HG03342 (cell line): ENCODE measurements at regions not wholly inside any gene's neighbourhood (a gene's known extent, or its start where the extent isn't known, plus 50 kb on each side); places are given as distances from the start of the nearest gene placed in this dataset.

Source experiments
- ATAC-seq: cut with Tn5 transposase; IDR thresholded peaks from one replicate; pipeline ENCODE4 v1.9.1; 2021; ENCODE audit warnings: mild to moderate bottlenecking, moderate library complexity; ENCODE audit not compliant: unreplicated experiment

DNA sequence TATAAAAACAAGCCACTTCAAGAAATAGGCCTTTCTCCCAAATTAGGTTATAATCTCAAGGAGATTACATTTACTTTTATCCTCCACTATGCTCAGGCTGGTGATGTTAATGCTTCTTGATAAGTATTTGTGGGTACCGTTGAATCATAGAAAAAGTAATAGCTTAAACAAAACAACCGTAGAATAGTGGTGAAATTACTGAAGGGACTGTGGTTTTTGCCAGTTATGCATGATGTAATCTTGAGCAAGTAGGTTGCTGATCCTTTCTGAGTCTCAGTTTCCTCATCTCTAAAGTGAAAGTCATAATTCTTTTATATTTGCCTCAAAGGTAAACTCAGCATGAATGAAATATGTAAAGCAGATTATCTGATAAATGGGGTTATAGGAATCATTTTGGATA lies 187.3 kb upstream of the JAG1 start:
- no peak for ATAC-seq

DNA sequence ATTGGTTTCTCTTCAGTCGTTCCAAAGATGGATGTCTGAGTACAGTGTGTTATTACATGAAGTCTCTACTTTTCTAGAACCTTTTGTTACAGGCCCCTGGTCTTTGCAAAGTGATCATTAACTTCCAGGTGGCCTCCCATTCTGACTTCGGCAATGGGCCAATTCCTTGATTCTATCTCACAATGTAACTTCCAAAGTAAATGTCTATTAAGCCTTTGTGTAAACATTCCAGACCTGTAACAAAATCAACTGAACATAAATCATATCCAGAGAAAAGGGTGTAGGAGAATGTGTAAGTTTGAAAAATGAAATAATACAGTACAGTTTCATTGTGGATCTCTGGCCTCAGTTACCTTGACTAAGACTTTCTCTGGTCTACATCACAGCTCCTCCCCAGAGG lies 187.8 kb upstream of the JAG1 start:
- ATAC-seq, result no peak

DNA sequence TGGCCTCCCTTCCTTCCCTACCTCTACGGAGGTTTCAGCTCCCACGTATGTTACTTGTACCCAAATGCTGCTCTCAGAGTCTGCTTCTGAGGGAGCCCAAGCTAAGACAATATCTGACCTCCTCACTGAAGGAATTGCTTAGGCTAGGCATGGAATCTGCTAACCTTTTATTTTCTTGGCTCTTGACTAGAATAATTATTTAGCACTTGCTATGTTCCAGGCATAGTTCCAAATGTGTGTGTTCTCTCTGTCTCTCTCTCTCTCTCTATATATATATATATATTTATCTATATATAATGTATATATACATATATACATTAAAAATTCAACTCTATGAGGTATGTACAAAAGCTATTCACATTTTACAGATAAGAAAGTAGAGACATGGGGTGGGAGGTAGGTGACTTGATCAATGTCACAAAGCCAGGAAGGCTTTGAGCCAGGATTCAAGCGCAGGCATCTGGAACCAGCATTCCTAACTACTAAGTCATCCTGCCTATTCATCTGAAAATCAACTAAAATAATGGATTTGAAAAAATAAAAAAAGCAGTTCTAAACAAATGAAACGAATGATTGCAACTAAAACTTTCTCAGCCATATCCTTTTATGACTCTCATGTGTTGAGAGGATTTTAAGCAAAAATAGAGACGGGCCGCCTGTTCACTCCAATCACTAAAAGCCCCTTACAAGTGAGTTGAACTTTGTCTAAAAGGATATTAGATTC lies 189.7 kb upstream of the JAG1 start:
- no peak for ATAC-seq

DNA sequence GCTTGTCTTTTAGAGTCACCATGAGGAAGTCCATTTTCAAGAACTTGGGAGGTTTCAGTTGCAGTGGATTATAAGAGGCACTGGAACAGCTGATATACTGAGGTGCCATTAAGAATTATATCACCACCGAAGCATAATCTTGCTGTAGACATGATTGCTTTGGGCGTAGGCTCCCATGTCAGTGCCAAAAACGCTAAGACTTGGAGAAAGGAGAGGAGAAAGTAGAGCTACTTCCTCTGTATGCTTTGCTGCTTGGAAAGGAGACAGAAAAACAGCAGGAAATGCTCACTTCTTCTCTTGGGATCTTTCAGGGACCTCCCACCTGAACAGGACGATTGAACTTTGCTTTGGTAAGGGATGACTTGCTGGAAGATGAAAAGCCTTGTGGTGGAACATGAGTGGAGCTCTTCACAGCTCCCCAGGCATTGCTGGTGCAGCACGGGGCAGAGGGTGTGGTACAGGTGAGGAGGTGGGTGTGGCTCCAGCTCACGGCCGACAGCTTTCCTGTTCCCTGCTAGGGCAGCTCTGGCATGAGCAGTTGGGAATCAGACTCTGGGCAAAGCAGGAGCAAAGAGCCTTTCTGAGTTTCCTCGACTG lies 190.4 kb upstream of the JAG1 start:
- no peak for ATAC-seq

DNA sequence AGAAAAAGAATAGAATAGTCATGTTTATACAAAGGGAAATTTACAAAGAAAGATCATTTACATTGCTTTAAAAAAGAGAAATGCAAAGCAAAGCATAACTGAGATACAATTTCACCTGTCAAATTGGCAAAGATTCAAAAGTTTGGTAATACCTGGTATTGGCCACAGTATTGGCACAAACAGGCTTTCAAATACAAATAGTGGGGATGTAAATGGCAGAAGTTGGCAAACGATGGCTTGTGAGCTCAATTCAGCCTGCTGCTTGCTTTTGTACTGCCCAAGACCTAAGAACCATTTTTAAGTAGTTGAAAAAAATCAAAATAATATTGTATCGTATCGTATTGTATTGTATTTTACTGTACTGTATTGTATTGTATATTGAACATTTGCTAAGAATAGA lies 194.5 kb upstream of the JAG1 start:
- ATAC-seq, result no peak

DNA sequence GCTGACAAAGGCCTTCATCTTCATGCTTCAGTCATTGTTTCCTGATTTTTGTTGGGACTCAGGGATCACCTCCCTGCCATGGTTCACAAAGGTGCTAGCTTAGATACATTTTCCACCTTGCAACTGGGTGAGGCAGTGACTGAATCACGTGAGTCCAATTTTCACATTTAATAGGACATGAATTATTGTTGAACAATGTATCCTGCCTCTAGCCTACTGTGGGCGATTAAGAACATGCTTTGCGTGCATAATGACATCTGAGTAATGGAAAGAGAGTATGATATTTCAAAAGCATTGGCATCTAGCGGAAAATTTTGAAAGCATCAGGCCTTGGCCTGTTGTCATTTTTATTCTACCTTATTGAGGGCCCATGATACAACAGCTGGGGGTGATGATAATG lies 199.2 kb upstream of the JAG1 start:
- no peak for ATAC-seq

DNA sequence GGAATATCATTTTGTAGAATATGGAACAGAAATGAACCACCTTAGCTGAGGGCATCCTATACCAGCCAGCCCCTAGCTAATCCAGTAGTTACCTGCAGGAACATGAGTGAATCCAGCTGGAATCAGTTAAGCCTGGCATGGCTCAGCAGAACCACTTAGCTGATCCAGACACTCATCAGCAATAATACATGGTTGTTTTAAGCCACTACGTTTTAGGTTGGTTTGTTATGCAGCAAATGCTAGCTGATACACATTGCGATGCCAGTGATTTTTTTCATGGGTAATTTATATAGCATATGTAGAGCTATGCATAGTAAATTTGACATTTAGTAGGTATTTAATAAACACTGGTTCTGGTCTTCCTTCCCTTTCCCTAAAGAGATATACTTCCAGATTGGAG lies 201.9 kb upstream of the JAG1 start:
- ATAC-seq, result no peak

DNA sequence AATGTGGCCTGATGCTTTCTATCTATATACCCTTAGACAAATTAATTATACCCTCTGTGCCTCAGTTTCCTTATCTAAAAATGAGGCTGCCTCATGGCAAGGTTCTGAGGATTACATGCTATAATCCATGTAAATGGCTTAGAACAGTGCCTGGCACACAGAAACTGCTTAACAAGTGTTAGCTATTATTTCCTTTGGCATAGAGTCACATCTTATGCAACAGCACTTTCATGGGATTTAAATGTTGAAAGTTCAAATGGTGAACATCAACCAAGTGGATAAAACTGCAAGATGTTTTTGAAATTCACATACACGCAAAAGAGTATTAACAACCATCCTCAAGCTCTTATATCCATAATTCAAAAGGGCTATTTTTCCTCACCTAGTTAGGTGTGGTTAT lies 202.8 kb upstream of the JAG1 start:
- no peak for ATAC-seq

DNA sequence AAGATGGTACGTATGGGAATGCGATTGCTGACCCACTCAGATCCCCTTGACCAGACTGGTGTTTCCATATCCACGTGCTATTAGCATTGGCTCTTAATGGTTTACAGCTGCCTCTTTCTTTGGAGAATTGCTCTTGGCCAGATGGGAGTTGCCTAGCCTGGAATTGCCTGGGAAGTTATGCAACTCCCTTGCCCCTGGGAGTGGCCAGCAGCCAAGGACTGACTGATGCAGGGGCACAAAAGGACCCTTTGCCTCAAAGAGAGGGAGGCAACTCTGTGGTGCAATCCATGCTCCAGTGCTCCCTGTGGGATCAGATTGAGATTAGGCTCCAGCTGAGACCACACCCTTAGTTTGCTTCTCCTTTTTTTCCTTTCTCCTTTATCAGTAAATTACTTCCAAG lies 203.5 kb upstream of the JAG1 start:
- no peak for ATAC-seq

GRCh38 chr20:10883166-10883565 lies 209.4 kb upstream of the JAG1 start:
- no peak for ATAC-seq

GRCh38 chr20:10893321-10893720 lies 219.5 kb upstream of the JAG1 start:
- no peak for ATAC-seq

GRCh38 chr20:10897336-10897735 lies 223.5 kb upstream of the JAG1 start:
- ATAC-seq, result no peak

GRCh38 chr20:10898552-10898951 lies 224.8 kb upstream of the JAG1 start:
- ATAC-seq, result no peak

- ATAC-seq, result no peak
These were observed 228.4 kb upstream of the JAG1 start for GRCh38 chr20:10902174-10902573.

DNA sequence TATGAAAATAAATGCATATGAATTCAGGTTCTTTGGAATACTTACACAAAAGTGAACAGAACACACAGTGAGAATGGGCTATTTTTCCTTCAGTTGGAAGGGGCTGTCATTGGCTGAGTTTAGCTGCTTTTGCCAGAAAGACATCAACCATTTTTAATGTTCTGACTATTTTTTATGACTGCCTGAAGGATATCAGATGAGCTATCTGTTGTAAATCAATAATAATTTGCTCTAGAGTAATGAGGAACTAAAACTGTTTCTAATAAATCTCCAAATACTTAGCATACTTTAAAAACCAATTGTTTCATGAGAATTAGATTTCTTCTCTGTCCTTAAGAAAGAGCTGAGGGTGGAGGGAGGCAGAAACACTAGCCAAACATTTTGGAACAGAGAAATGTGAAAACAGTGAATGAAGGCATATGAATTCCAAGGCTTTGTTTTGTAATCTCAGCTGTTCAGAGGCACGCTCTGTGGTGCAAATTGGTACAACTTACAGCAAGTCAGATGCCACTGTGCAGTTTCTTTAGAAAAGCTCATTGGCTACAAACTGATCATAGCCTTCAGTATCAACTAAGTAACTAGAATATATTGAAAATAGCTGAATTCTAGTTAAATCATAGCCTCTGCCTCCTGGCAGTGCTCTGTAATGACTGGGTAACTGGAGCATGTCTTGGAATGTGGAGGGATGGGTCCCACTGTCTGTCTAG lies 228.9 kb upstream of the JAG1 start:
- no peak for ATAC-seq

GRCh38 chr20:10906834-10907233 lies 233.0 kb upstream of the JAG1 start:
- no peak for ATAC-seq

- ATAC-seq, result no peak
These were observed 236.0 kb upstream of the JAG1 start for GRCh38 chr20:10909803-10910202.

DNA sequence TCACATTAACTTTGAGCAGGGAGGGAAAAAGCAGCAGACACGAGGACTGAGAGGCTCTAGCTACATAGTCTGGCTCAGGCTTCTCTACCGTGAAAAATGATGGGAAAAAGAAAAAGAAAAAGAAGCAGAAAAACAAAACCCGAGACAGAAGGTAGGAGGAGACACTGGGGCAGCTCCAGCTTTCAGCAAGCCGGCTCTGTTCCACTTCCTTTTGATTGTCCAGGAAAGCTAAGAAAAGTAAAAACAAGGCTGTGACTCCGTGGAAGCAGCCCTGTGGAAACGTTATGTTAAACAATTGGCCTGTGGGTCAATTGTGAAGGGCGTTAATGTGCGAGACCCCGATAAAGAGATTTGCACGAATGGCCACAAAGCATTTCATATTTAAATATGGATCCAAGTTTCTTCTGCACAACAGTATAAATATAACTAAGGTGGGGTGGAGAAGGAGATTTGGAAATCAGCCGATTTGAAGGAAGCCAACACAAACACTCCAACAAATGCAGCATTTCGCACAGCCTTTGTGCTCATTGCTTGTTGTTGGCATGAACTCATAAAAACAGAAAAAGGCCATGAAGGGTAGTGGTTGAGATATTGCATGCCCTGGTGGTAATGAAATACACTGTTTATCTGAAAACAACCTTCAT lies 236.9 kb upstream of the JAG1 start:
- ATAC-seq, result no peak

- no peak for ATAC-seq
These were observed 237.5 kb upstream of the JAG1 start for GRCh38 chr20:10911298-10911697.

- ATAC-seq, result no peak
These were observed 242.0 kb upstream of the JAG1 start for GRCh38 chr20:10915815-10916214.

DNA sequence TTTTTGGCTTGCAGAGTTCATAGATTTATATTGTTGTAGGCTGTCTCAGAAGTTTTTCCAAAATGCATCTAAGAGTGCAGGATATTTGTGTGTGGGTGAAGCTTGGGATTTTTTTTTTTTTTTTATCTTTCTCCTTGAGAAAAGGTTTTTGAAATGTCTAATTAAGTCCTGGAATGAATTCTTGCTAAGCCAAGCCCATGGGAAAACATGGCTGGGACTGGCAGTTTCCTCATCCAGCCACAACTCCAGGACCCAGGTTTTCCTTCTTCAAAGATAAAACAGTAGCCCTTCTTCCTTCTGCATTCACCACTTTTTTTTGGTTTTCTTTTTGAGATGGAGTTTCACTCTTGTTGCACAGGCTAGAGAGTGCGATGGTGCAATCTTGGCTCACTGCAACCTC lies 242.5 kb upstream of the JAG1 start:
- ATAC-seq, result no peak

DNA sequence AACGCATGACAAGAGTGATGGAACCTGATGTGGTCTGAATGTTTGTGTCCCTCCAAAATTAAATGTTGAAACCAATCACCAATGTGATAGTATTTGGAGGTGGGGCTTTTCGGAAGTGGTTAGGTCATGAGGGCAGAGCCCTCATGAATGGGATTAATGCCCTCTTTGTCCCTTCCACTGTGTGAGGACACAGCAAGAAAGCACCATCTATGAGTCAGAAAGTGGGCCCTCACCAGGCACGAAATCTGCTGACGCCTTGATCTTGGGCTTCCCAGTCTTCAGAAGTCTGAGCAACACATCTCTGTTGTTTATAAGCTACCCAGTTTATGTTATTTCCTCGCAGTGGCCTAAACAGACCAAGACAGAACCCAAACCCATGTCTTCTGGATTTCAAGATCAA lies 244.0 kb upstream of the JAG1 start:
- no peak for ATAC-seq
